HL-60 (cell line): ENCODE measurements at regions not wholly inside any gene's neighbourhood (a gene's known extent, or its start where the extent isn't known, plus 50 kb on each side); places are given as distances from the start of the nearest gene placed in this dataset.

Source experiments
- DNase-seq, 2 experiments: peaks; one replicate each; pipeline ENCODE4 v3.0.0-alpha.2; 2010 to 2020; ENCODE audit warnings: low read depth in 1 of 2, low spot score in 1 of 2
- H3K27ac ChIP-seq: fragments of 250-450 bp; sonication (Bioruptor Pico); replicated peaks from 2 replicates; pipeline ENCODE4 v1.5.1; 2020; ENCODE audit warnings: mild to moderate bottlenecking, moderate library complexity
- H3K27me3 ChIP-seq: fragments of 250-450 bp; sonication (Bioruptor Pico); 2 replicates; pipeline ENCODE4 v1.5.1; 2021; ENCODE audit warnings: mild to moderate bottlenecking, moderate library complexity; ENCODE audit not compliant: insufficient read depth, poor library complexity, severe bottlenecking
- H3K4me3 ChIP-seq: replicated peaks from 2 replicates; pipeline ENCODE4 v1.5.1; 2011; ENCODE audit warnings: mild to moderate bottlenecking, control low read depth, low read length; ENCODE audit not compliant: insufficient read depth
- CTCF ChIP-seq: IDR thresholded peaks from one replicate; pipeline ENCODE4 v1.5.1; 2011; ENCODE audit warnings: low read length, control low read depth, inconsistent platforms; ENCODE audit not compliant: insufficient read depth
- GABPA ChIP-seq: IDR thresholded peaks from 2 replicates; pipeline ENCODE4 v1.6.1; 2012; ENCODE audit warnings: low read depth
- POLR2AphosphoS5 ChIP-seq: IDR thresholded peaks from 2 replicates; pipeline ENCODE4 v1.6.1; 2012; ENCODE audit warnings: low read depth
- REST ChIP-seq: IDR thresholded peaks from 2 replicates; pipeline ENCODE4 v1.6.1; 2012; ENCODE audit warnings: low read depth; ENCODE audit not compliant: insufficient replicate concordance
- SPI1 ChIP-seq: IDR thresholded peaks from 2 replicates; pipeline ENCODE4 v1.6.1; 2012; ENCODE audit warnings: low read depth, mild to moderate bottlenecking, borderline replicate concordance

GRCh38 chr2:12212841-12213597, 466.6 kb downstream of the LPIN1 start:
- TF ChIP-seq SPI1 = no peak
- no peak for TF ChIP-seq CTCF
- TF ChIP-seq GABPA = no peak
- Histone ChIP-seq H3K27ac (no peak overlapping the region), H3K4me3 (no peak overlapping the region), H3K27me3 (no peaks in the 10 kb centered on the region)
- DNase-seq = no peak

- Histone ChIP-seq H3K27ac (no peak overlapping the region), H3K4me3 (no peak overlapping the region), H3K27me3 (no peaks in the 10 kb centered on the region)
- TF ChIP-seq CTCF = no peak
- no peak for TF ChIP-seq SPI1
- TF ChIP-seq POLR2AphosphoS5 = no peak
- no peak for DNase-seq
Measured at GRCh38 chr2:12217175-12217574, 470.7 kb downstream of the LPIN1 start.

GRCh38 chr2:12219761-12220160, 473.3 kb downstream of the LPIN1 start:
- TF ChIP-seq POLR2AphosphoS5 = no peak
- TF ChIP-seq SPI1 = no peak
- TF ChIP-seq CTCF = no peak
- TF ChIP-seq GABPA = no peak
- no peak for TF ChIP-seq REST
- no peak for DNase-seq
- H3K27ac ChIP-seq = no peak overlapping the region
- no peak overlapping the region for H3K4me3 ChIP-seq
- no peaks in the 10 kb centered on the region for H3K27me3 ChIP-seq

DNA sequence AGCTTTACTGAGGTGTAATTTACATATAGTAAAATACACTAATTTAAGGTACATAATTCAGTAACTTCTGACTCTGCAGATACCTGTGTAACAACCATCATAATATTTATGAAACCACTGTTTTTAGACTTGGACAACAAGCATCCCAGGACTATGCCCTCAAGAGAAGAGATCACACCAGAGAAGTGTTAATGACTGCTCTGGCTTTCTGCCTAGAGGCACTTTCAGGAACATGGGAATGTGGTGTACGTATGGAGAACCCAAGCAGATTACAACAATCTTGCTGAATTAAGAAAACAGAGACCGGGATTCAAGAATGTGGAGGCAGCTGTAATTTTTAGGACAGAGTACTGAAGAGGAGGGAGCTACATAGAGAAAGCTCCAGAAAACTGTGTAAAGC, 475.2 kb downstream of the LPIN1 start:
- H3K4me3 ChIP-seq = no peak overlapping the region
- TF ChIP-seq POLR2AphosphoS5 (no peak), REST (no peak), GABPA (no peak), SPI1 (no peak), CTCF (no peak)
- H3K27me3 ChIP-seq = no peaks in the 10 kb centered on the region
- DNase-seq = no peak
- no peak overlapping the region for H3K27ac ChIP-seq
